ENCODE measurements at regions not wholly inside any gene's neighbourhood (a gene's known extent, or its start where the extent isn't known, plus 50 kb on each side); places are given as distances from the start of the nearest gene placed in this dataset.
"Not testable (repeated sequence)": the region's sequence is repeated elsewhere in the genome, so short reads cannot be mapped to it uniquely, and the experiment has no call there.

GRCh38 chr2:241975593-241976284 lies 106.2 kb downstream of the RTP5 start:
- Mint-ChIP-seq H3K27me3 (no peaks in the 10 kb centered on the region), H3K9me3 (peaks cover 2 to 4% of the 10 kb centered on the region in 2 donors), H3K4me3 (no peak overlapping the region), H3K36me3 (peaks cover 56 to 85% of the 10 kb centered on the region in 2 donors), H3K4me1 (peaks cover 10 to 20% of the 10 kb centered on the region in 2 donors), H3K27ac (no peak overlapping the region)
- DNase-seq (no peak), ATAC-seq (replicated peaks) (no peak)

- Mint-ChIP-seq H3K36me3 (peaks cover 52 to 82% of the 10 kb centered on the region in 2 donors), H3K9me3 (peaks cover 2 to 4% of the 10 kb centered on the region in 2 donors), H3K4me1 (peaks cover 10 to 20% of the 10 kb centered on the region in 2 donors), H3K27ac (no peak overlapping the region), H3K27me3 (no peaks in the 10 kb centered on the region), H3K4me3 (no peak overlapping the region)
- ATAC-seq (replicated peaks) (no peak), DNase-seq (no peak)
Measured at GRCh38 chr2:241976296-241976695, 106.8 kb downstream of the RTP5 start.

- Mint-ChIP-seq H3K9me3 (peaks cover 0 to 4% of the 10 kb centered on the region in 2 donors), H3K27ac (no peak overlapping the region), H3K4me3 (no peak overlapping the region), H3K36me3 (peaks cover 41 to 68% of the 10 kb centered on the region in 2 donors), H3K4me1 (peaks cover 10 to 20% of the 10 kb centered on the region in 2 donors), H3K27me3 (no peaks in the 10 kb centered on the region)
- ATAC-seq (replicated peaks) (peak; percentile 69 to 85), DNase-seq (no peak)
Measured at GRCh38 chr2:241977557-241978300, 108.2 kb downstream of the RTP5 start.

GRCh38 chr2:241978670-241979069 lies 109.1 kb downstream of the RTP5 start:
- H3K27ac Mint-ChIP-seq: no peak overlapping the region
- peaks cover 8 to 20% of the 10 kb centered on the region in 2 donors for H3K4me1 Mint-ChIP-seq
- H3K36me3 Mint-ChIP-seq: peaks cover 33 to 59% of the 10 kb centered on the region in 2 donors

GRCh38 chr2:241980193-241980592 lies 110.7 kb downstream of the RTP5 start:
- Mint-ChIP-seq H3K9me3 (no peaks in the 10 kb centered on the region), H3K36me3 (peaks cover 27 to 47% of the 10 kb centered on the region in 2 donors), H3K27ac (no peak overlapping the region), H3K27me3 (no peaks in the 10 kb centered on the region), H3K4me3 (no peak overlapping the region), H3K4me1 (peaks cover 14 to 27% of the 10 kb centered on the region in 2 donors)
- no peak for DNase-seq
- no peak for ATAC-seq (replicated peaks)

More at GRCh38 chr2:241978670-241979069, 109.1 kb downstream of the RTP5 start:
- DNase-seq: no peak
- no peak overlapping the region for H3K4me3 Mint-ChIP-seq
- H3K27me3 Mint-ChIP-seq: no peaks in the 10 kb centered on the region
- H3K9me3 Mint-ChIP-seq: no peaks in the 10 kb centered on the region
- ATAC-seq (replicated peaks): no peak

GRCh38 chr2:241981076-241981700 lies 111.7 kb downstream of the RTP5 start:
- no peaks in the 10 kb centered on the region for H3K27me3 Mint-ChIP-seq
- no peak for DNase-seq
- H3K36me3 Mint-ChIP-seq: peaks cover 25 to 44% of the 10 kb centered on the region in 2 donors
- no peak overlapping the region for H3K4me3 Mint-ChIP-seq
- H3K9me3 Mint-ChIP-seq: peaks cover 2 to 3% of the 10 kb centered on the region in 2 donors
- no peak for ATAC-seq (replicated peaks)
- H3K27ac Mint-ChIP-seq: no peak overlapping the region
- peaks cover 21 to 37% of the 10 kb centered on the region in 2 donors for H3K4me1 Mint-ChIP-seq

GRCh38 chr2:241982706-241983570 lies 113.4 kb downstream of the RTP5 start:
- Mint-ChIP-seq H3K27ac (no peak overlapping the region), H3K4me3 (no peak overlapping the region), H3K27me3 (no peaks in the 10 kb centered on the region)

GRCh38 chr2:241983571-241984270 lies 114.2 kb downstream of the RTP5 start:
- H3K4me1 Mint-ChIP-seq: peaks cover 15 to 27% of the 10 kb centered on the region in 2 donors
- no peak overlapping the region for H3K27ac Mint-ChIP-seq
- no peak for ATAC-seq (replicated peaks)
- no peak for DNase-seq
- peaks cover 2 to 3% of the 10 kb centered on the region in 2 donors for H3K9me3 Mint-ChIP-seq
- H3K27me3 Mint-ChIP-seq: no peaks in the 10 kb centered on the region
- no peak overlapping the region for H3K4me3 Mint-ChIP-seq
- peaks cover 12 to 33% of the 10 kb centered on the region in 2 donors for H3K36me3 Mint-ChIP-seq

More at GRCh38 chr2:241982706-241983570, 113.4 kb downstream of the RTP5 start:
- Mint-ChIP-seq H3K36me3 (peaks cover 17 to 36% of the 10 kb centered on the region in 2 donors), H3K9me3 (peaks cover 2 to 3% of the 10 kb centered on the region in 2 donors), H3K4me1 (peaks cover 16 to 35% of the 10 kb centered on the region in 2 donors)
- DNase-seq: no peak
- no peak for ATAC-seq (replicated peaks)

GRCh38 chr2:241984271-241984655 lies 114.7 kb downstream of the RTP5 start:
- H3K9me3 Mint-ChIP-seq: peaks cover 2 to 4% of the 10 kb centered on the region in 2 donors
- H3K36me3 Mint-ChIP-seq: peaks cover 14 to 31% of the 10 kb centered on the region in 2 donors
- no peak overlapping the region for H3K27ac Mint-ChIP-seq
- DNase-seq (no peak), ATAC-seq (replicated peaks) (no peak)
- H3K4me3 Mint-ChIP-seq: no peak overlapping the region
- no peaks in the 10 kb centered on the region for H3K27me3 Mint-ChIP-seq
- peaks cover 17 to 29% of the 10 kb centered on the region in 2 donors for H3K4me1 Mint-ChIP-seq

- ATAC-seq (replicated peaks): no peak
- peaks cover 21 to 33% of the 10 kb centered on the region in 2 donors for H3K4me1 Mint-ChIP-seq
- H3K4me3 Mint-ChIP-seq: no peak overlapping the region
- DNase-seq: no peak
- no peaks in the 10 kb centered on the region for H3K27me3 Mint-ChIP-seq
- H3K9me3 Mint-ChIP-seq: peaks cover 2 to 8% of the 10 kb centered on the region in 2 donors
- no peak overlapping the region for H3K27ac Mint-ChIP-seq
- H3K36me3 Mint-ChIP-seq: peaks cover 18 to 35% of the 10 kb centered on the region in 2 donors
Measured at GRCh38 chr2:241984658-241985057, 115.1 kb downstream of the RTP5 start.

- Mint-ChIP-seq H3K27ac (peak overlapping the region; percentile 45), H3K4me3 (peak overlapping the region in 1 of 2 donors; percentile 3), H3K4me1 (peaks cover 24 to 37% of the 10 kb centered on the region in 2 donors), H3K36me3 (peaks cover 19 to 38% of the 10 kb centered on the region in 2 donors), H3K9me3 (peaks cover 5 to 10% of the 10 kb centered on the region in 2 donors)
- peak; percentile 48 to 72 for ATAC-seq (replicated peaks)
- not testable (repeated sequence) for H3K27me3 Mint-ChIP-seq, DNase-seq
Measured at GRCh38 chr2:241985161-241985985, 115.8 kb downstream of the RTP5 start.

- Mint-ChIP-seq H3K4me1 (peaks cover 26 to 41% of the 10 kb centered on the region in 2 donors), H3K4me3 (peak overlapping the region in 1 of 2 donors; percentile 3)
- no peak for DNase-seq
Measured at GRCh38 chr2:241985986-241986329, 116.4 kb downstream of the RTP5 start.

More at GRCh38 chr2:241985986-241986329, 116.4 kb downstream of the RTP5 start:
- Mint-ChIP-seq H3K27me3 (no peaks in the 10 kb centered on the region), H3K36me3 (peaks cover 23 to 40% of the 10 kb centered on the region in 2 donors), H3K9me3 (peaks cover 5 to 13% of the 10 kb centered on the region in 2 donors), H3K27ac (peak overlapping the region; percentile 45)
- no peak for ATAC-seq (replicated peaks)
